AG20443 (cell line): ENCODE measurements at regions not wholly inside any gene's neighbourhood (a gene's known extent, or its start where the extent isn't known, plus 50 kb on each side); places are given as distances from the start of the nearest gene placed in this dataset.

Source experiments
- DNase-seq: peaks from one replicate; pipeline ENCODE4 v3.0.0; 2012; ENCODE audit warnings: low spot score, mixed read lengths

DNA sequence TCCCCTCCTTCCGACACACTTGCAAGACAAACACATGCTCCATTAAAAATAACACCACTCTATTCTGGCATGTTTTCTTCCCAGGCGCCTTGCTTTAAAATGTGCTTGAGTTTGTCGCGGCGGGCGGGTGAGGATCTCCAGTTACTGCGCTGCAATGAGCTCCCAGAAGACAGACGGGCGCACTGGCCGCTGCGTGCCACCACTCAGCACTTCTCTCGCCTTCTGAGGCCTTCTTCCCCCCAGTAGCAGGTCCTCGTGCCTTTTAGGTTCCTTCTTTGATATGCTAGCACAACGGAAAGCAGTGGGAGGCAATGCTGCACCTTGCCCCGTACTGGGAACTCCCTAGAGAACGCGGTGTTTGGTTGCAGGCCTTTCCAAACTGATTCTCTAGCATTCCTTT is 279.5 kb upstream of the NR5A2 start:
- no peak for DNase-seq

DNA sequence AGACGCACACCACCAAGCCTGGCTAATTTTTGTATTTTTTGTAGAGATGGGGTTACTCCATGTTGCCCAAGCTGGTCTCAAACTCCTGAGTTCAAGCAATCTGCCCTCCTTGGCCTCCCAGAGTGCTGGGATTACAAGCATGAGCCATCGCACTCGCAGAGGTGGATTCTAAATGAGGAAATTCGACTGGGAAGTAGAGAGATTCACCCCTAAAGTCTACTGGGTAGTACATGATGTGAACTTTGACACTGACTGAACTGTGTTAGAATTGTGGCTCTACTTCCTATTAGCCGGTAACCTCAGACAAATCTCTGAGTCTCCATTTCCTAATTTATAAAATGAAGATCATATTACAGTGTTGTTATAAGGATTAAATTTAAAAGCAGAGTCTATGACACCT is 276.0 kb upstream of the NR5A2 start:
- no peak for DNase-seq

- DNase-seq, result no peak
Observed at GRCh38 chr1:199751962-199752687, 275.4 kb upstream of the NR5A2 start.

DNA sequence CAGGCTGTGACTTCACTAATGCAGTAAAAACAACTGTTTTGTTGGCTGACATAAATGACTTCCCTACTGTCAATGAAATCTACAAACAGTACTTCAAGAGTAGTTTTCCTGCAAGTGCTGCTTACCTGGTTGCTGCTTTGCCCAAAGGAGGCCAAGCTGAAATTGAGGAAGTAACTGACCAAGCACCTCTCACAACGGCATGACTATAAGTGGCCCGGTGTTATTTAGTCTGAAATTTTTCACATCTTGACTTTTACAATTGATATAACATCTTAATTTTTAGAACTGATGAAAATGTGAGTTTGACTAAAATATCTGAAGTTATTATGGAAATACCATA is 274.9 kb upstream of the NR5A2 start:
- DNase-seq, result no peak

- DNase-seq, result no peak
Observed at GRCh38 chr1:199753513-199753912, 274.0 kb upstream of the NR5A2 start.

DNA sequence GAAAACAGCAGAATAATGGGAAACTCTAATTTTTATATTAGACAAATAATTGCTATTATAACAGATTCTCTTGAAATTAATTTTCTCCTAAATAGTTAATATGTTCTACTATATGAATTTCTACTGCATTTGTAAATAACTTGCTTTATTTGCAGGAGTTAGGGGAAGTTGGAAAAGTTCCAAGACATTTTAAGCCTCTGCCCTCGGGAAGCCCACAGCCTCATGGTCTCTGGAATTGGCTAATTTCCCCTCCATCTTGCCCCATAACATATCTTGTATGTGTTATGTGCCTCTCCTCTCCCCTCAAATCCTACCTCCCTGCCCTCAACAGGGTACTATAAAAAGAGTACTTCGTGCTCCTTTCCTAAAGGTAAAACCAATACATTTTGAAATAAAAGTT is 271.4 kb upstream of the NR5A2 start:
- DNase-seq, result no peak

GRCh38 chr1:199758626-199759255 is 268.8 kb upstream of the NR5A2 start:
- no peak for DNase-seq

DNA sequence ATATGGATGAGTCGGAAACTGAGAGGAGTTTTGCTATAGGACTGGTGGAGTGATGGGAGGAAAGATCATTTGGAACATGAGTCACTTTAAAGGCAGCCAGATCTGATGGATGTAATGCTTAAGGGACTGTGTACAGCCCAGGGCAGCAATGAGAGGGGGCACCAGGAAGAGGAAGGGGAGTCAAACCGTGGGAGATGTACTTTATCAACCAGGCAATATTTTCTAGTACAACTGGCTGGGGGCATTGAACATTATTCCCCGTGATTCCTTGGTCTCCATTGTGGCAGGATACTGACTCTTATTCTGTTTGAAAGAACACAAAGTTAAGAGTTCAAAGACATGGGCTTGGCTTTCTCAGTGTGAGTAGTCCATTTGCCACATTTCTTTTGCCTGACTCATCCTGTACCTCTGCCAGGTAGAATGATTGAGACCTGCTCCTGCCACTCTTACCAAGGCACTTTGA is 268.2 kb upstream of the NR5A2 start:
- no peak for DNase-seq

- no peak for DNase-seq
Observed at GRCh38 chr1:199762572-199762971, 264.9 kb upstream of the NR5A2 start.

DNA sequence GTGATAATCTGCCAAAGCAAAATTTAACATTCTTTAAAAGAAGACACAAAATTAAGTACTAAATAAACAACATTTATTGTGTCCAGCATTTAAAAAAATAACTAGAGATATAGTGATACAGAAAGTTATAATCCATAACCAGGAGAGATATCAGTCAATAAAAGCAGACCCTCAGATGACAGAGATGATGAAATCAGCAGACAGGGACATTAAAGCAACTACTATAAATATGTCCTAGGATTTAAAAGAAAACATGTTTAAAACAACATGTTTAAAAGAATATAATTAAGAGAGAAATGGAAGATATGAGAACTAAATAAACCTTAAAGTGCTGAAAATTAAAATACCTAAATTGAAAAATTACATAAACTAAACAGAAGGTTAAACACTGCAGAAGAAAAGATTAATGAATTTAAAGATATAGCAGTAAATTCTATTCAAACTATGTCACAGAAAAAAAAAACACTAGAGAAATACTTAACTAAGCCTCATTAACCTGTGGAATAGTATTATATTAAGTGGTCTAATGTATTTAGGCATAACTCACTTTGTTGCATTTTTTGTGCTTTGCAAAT is 261.2 kb upstream of the NR5A2 start:
- DNase-seq, result no peak

GRCh38 chr1:199767700-199768099 is 259.8 kb upstream of the NR5A2 start:
- DNase-seq, result no peak

GRCh38 chr1:199774433-199775089 is 252.9 kb upstream of the NR5A2 start:
- DNase-seq, result no peak

- DNase-seq, result no peak
Observed at GRCh38 chr1:199776768-199777497, 250.6 kb upstream of the NR5A2 start.

DNA sequence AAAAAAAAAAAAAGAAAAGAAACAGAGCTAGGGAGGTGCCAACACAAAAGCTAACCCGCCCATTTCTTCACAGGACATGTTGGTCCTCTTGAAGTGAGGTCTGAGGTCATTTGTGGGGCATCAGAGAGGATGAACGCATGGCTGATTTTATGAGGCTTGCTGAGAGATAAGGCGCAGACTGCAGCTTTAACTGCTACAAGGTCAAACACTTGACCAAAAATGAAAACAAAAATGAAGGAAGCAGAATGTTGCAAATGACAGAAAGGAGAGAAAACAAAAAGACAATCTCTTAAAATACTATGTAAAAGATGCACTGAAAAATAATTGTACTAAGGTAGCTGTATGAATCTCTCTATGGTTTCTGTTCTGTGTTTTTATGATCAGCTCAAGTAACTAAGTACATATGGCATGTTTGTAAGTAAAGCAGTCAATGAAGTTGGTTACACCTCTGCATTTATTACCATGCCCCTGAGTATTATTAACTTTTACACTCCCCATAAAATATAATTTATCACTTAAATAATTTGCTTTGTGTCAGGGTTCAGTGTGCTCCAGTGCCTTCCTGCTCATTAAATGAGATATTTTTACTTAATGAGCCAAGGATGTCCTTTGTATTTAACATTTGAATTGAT is 249.1 kb upstream of the NR5A2 start:
- no peak for DNase-seq

DNA sequence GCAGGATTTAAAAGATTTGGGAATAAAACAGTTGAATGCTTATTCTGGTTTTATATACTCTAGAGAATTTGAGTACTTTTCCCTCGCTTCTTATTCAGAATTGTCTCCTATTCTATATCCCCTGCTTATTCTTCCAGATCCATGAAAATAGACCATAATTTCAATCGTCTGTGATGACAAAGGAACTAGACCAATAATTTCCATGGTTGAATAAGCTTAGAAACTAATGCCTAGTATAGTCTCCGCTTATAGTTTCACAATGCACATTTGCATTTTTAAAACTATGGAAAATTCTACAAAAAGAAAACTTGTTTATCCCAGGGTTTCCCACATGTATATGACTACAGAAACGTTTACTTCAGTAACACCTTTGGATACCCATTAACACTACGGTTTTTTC is 247.4 kb upstream of the NR5A2 start:
- DNase-seq, result no peak

- DNase-seq, result no peak
Observed at GRCh38 chr1:199780948-199781670, 246.4 kb upstream of the NR5A2 start.

DNA sequence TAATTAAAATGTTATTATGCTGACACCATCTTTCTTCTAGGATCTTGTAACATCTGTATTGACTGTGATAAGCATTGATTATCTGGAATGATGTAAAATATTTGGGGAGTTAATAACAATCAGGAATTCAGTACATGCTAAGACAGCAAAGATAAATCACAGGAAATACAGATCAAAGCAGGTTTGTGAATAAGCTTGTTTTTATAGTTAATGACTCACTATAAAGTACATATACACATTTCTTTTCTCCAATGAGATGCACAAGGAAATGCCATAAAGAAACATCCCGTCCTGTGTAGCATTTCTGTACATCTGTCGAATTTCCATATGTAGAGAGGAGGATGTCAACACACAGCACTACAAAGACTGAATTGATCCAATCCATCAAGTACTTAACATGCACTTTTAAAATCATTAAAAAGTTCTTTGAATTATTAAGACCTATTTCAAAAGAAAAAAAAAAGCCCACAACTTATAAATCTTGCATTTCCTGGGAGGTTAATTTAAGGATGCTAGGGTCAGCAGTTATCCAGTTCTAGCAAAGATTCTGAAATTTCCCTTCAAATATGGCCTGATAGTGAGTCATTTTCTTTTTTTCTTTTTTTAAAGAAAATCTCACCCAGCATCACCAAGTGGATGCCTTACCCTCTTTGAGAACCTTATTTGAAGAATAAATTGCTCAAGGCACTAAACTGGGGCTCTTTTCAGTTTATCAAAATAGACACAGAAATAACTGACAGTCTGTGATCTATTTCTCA is 243.2 kb upstream of the NR5A2 start:
- DNase-seq, result no peak

DNA sequence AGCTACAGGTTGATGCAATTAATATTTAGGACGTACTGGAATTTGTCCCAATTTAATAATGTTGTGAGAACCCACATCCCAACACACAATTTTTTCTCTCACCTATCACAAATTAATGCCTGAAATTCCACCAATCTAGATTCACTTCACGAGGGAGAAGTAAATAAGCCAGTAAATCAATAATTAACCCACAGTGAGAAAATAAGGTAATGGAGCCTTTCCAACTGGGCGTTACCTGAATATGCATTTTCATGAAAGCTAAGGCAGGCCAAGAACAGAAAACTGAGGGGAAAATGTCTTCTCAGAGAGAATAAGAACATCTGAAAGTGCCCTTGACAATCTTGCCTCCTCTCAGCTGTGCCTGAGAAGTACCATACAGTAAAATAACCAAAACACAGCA is 240.8 kb upstream of the NR5A2 start:
- no peak for DNase-seq

- DNase-seq, result no peak
Observed at GRCh38 chr1:199789141-199789540, 238.4 kb upstream of the NR5A2 start.

- DNase-seq, result no peak
Observed at GRCh38 chr1:199791495-199791894, 236.0 kb upstream of the NR5A2 start.

DNA sequence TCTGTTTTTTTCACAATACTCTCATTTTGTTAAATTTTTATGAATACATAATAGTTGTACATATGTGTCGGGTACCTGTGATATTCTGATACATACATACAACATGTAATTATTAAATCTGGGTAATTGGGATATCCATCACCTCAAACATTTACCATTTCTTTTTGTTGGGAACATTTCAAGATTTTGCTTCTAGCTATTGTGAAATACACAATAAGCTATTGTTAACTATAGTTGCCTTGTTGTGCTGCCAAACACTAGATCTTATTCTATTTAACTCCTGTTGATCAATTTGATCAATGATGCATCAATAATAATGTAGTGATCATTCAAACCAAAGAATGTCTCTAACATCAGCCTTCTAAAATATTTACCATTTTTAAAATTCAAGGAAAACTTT is 234.6 kb upstream of the NR5A2 start:
- no peak for DNase-seq
